AG09309 (cell line): ENCODE measurements at regions not wholly inside any gene's neighbourhood (a gene's known extent, or its start where the extent isn't known, plus 50 kb on each side); places are given as distances from the start of the nearest gene placed in this dataset.

Source experiments
- DNase-seq: peaks from one replicate; pipeline ENCODE4 v3.0.0-alpha.2; 2010; ENCODE audit warnings: low read depth
- H3K4me3 ChIP-seq: 2 replicates; pipeline ENCODE4 v1.5.1; 2011; ENCODE audit warnings: mild to moderate bottlenecking, low read depth, low read length, moderate library complexity; ENCODE audit not compliant: control insufficient read depth
- TF ChIP-seq, protein P1 (sequence below): IDR thresholded peaks from 2 replicates; pipeline ENCODE4 v1.5.1; 2011; ENCODE audit warnings: mild to moderate bottlenecking, low read depth, low read length, inconsistent platforms; ENCODE audit not compliant: insufficient read depth, control insufficient read depth; ENCODE audit errors: missing control alignments

DNA sequence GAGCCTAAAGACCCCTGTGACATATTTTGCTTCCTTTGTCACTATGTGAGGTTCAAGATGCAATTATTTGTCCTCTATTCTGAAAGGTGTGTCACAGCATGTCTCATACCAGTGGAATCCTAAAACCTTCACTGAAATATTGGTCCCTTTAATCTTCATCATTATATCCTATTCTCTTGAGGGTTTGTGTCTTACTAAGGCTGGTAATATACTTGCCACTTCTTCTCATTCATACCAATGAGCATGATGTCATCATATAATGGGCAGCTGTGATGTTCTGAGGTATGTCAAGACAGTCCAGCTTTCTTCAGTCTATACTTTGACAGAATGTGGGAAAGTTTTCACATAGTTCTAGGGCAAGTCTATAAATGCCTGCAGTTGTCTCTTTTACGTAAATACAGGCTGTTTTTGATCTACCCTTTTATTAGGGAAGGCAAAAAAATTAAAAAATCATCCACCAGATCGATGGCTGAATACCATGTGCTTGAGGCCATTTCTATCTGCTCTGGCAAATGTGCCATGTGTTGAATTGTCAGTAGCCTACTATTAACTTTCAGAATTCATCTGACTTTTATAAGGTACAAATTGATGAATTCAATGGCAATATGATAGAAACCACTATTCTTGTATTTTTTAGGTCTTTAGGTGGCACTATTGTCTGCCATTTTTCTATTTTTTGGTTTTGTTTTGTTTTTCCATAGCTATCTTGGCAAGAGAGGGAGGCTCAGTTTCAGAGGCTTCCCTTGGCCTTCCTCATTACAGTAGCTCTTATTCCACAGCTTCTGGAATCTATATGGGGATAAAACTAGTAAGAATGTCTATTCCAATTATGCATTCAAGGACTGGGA lies 209.0 kb downstream of the PPARGC1A start:
- no peak for DNase-seq
- no peak overlapping the region for H3K4me3 ChIP-seq
- TF ChIP-seq, protein P1, sequence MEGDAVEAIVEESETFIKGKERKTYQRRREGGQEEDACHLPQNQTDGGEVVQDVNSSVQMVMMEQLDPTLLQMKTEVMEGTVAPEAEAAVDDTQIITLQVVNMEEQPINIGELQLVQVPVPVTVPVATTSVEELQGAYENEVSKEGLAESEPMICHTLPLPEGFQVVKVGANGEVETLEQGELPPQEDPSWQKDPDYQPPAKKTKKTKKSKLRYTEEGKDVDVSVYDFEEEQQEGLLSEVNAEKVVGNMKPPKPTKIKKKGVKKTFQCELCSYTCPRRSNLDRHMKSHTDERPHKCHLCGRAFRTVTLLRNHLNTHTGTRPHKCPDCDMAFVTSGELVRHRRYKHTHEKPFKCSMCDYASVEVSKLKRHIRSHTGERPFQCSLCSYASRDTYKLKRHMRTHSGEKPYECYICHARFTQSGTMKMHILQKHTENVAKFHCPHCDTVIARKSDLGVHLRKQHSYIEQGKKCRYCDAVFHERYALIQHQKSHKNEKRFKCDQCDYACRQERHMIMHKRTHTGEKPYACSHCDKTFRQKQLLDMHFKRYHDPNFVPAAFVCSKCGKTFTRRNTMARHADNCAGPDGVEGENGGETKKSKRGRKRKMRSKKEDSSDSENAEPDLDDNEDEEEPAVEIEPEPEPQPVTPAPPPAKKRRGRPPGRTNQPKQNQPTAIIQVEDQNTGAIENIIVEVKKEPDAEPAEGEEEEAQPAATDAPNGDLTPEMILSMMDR: no peak

DNA sequence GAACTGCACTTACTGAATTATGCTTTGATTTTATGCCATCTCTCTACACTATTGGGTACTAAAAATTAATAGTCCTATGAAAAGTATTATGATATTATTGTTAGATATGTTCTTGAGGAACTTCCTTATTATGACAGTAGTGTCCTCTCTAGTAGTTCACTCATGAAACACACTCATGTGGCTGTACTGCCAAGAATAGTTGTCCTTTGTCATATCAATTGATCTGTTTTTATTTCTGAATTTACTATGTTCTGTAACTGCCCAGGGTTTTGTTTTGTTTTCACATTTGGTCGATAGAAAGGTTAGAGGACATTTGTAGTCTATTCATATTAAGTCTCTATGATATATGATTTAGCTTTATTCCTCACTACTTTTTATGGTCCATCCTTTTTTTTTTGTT lies 215.2 kb downstream of the PPARGC1A start:
- H3K4me3 ChIP-seq: no peak overlapping the region
- TF ChIP-seq, protein P1: no peak
- no peak for DNase-seq

DNA sequence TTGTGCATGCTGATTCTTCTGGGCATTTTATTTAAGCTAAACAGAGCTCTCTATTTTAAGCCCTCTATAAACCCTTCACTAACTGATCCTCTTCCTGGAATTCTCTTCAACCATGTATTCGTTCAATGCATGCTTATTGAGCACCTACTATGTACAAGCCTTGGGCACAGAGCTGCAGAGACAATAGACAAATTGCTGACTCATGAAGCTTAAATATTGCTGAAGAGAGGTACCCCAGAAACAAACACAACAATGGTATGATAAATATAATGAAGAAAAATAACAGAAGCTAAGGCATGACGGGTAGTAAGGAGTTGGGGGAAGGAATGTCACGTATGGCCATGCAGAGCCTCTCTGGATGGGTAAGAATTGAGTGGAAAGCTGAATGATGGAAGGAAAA lies 222.2 kb downstream of the PPARGC1A start:
- TF ChIP-seq, protein P1: no peak
- DNase-seq: no peak
- no peak overlapping the region for H3K4me3 ChIP-seq

DNA sequence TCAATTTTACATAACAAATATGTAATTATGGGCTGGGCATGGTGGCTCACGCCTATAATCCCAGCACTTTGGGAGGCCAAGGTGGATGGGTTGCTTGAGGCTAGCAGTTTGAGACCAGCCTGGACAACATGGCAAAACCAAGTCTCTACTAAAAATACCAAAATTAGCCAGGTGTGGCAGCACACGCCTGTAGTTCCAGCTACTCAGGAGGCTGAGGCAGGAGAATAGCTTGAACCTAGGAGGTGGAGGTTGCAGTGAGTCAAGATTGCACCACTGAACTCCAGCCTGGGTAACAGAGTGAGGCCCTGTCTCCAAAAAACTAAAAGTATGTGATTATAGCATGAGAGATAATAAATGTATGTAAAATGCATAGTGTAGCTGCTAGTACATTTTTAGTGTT lies 229.0 kb downstream of the PPARGC1A start:
- H3K4me3 ChIP-seq: no peak overlapping the region
- TF ChIP-seq, protein P1: no peak
- no peak for DNase-seq

DNA sequence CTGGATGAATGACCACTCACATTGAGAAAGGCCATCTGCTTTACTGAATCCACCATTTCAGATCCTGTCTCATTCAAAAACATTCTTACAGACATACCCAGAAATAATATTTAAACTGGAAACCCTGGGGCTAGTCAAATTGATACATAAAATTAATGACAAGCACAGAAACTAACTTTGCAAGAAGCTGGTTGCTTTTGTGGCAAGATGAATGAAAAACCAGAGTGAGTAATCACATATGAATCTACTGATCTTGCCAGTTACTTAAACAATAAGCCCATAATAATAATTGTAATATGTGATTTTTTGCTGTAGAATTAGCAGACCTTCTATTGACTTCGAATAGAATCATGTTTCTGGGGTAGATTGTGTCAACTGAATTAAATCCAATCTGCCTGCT lies 235.1 kb downstream of the PPARGC1A start:
- H3K4me3 ChIP-seq: no peak overlapping the region
- TF ChIP-seq, protein P1: no peak
- DNase-seq: no peak

DNA sequence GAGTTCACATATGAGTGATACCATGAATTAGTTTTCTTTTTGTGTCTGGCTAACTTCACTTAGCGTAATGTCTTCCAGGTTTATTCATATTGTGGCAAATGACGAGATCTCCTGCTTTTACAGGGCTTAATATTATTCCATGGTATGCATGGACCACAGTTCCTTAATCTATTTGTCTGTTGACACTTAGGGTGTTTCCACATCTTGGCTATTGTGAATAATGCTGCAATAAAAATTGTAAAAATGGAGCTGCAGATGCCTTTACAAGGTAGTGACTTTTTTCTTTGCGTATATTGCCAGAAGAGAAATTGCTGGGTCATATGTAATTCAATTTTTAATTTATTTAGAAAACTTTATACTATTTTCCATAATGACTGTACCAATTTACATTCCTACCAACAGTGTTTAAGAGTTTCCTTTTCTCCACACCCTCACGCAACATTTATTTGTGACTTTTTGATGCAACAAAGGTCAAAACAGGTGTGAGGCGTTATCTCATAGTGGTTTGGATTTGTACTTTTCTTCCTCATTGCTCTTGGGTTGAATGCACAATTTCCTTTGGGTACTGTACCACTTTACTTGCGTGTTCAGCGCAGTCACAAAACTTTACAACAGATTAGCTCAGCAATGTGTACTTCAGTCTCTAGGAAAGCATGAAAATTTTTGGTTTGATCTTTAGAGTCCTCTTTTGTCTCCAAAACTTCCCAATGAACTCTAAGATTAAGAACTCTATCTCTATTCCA lies 240.8 kb downstream of the PPARGC1A start:
- DNase-seq: no peak
- no peak overlapping the region for H3K4me3 ChIP-seq
- TF ChIP-seq, protein P1: no peak
